ENCODE measurements at regions not wholly inside any gene's neighbourhood (a gene's known extent, or its start where the extent isn't known, plus 50 kb on each side); places are given as distances from the start of the nearest gene placed in this dataset.

GRCh38 chr12:87238466-87238865, 790.7 kb downstream of the C12orf50 start:
- Histone ChIP-seq H3K4me3 (no peak overlapping the region), H3K4me1 (no peaks in the 10 kb centered on the region), H3K27me3 (no peaks in the 10 kb centered on the region), H3K4me2 (no peak overlapping the region), H3K27ac (no peak overlapping the region), H4K20me1 (ENCODE audit: low read depth) (no peaks in the 10 kb centered on the region), H2AFZ (replicated peaks) (no peak overlapping the region), H3F3A (ENCODE audit: low read depth) (no peaks in the 10 kb centered on the region), H3K79me2 (ENCODE audit: low read depth) (no peaks in the 10 kb centered on the region), H3K36me3 (no peaks in the 10 kb centered on the region), H3K9ac (no peak overlapping the region), H3K9me3 (ENCODE audit: low read depth) (no peaks in the 10 kb centered on the region)
- H3K36me3 Mint-ChIP-seq, result no peaks in the 10 kb centered on the region
- H3K4me1 Mint-ChIP-seq, result no peaks in the 10 kb centered on the region
- H3K4me3 Mint-ChIP-seq, result no peak overlapping the region
- TF ChIP-seq EZH2 (IDR thresholded peaks at IDR 0.05) (no peak), EZH2phosphoT487 (IDR thresholded peaks at IDR 0.05) (no peak), CTCF (IDR thresholded peaks at IDR 0.05) (no peak)
- no peaks in the 10 kb centered on the region for H3K9me3 Mint-ChIP-seq
- DNase-seq (ENCODE audit: low spot score), result no peak
- no peak overlapping the region for H3K27ac Mint-ChIP-seq
- no peaks in the 10 kb centered on the region for H3K27me3 Mint-ChIP-seq (ENCODE audit: insufficient read depth, low read depth)

- no peaks in the 10 kb centered on the region for H3K27me3 Mint-ChIP-seq (ENCODE audit: insufficient read depth, low read depth)
- H3K79me2 ChIP-seq (ENCODE audit: low read depth), result no peaks in the 10 kb centered on the region
- H3K9me3 ChIP-seq (ENCODE audit: low read depth), result no peaks in the 10 kb centered on the region
Measured at GRCh38 chr12:87234898-87235297, 794.3 kb downstream of the C12orf50 start.

DNA sequence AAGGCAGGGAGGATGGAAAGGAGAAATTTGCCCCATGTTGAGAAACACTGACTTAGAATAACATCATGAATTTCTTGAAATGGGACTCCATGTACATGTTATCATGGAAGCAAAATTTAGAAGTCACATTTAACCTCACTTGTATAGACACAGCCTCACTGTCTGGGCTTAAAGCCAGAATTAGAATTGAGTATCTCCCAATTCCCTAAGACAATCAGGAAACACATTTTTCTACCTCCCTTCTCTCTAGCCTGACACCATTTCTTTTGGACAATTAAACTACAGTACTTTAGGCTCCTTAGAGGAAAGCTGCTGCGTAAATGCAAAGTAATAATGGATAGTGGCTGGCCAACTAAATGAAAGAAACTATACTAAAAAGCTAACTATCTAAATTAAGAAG, 795.5 kb downstream of the C12orf50 start:
- H3K4me3 ChIP-seq, result no peak overlapping the region
- Mint-ChIP-seq H3K4me3 (no peak overlapping the region), H3K27ac (no peak overlapping the region), H3K36me3 (no peaks in the 10 kb centered on the region), H3K27me3 (ENCODE audit: insufficient read depth, low read depth) (no peaks in the 10 kb centered on the region), H3K9me3 (no peaks in the 10 kb centered on the region), H3K4me1 (no peaks in the 10 kb centered on the region)
- H3K4me2 ChIP-seq, result no peak overlapping the region
- DNase-seq (ENCODE audit: low spot score), result no peak
- no peak overlapping the region for H3K9ac ChIP-seq
- no peaks in the 10 kb centered on the region for H3K27me3 ChIP-seq
- H3F3A ChIP-seq (ENCODE audit: low read depth), result no peaks in the 10 kb centered on the region
- no peaks in the 10 kb centered on the region for H4K20me1 ChIP-seq (ENCODE audit: low read depth)
- no peak overlapping the region for H2AFZ ChIP-seq (replicated peaks)
- TF ChIP-seq EZH2 (IDR thresholded peaks at IDR 0.05) (no peak), EZH2phosphoT487 (IDR thresholded peaks at IDR 0.05) (no peak), CTCF (IDR thresholded peaks at IDR 0.05) (no peak)
- no peaks in the 10 kb centered on the region for H3K9me3 ChIP-seq (ENCODE audit: low read depth)
- no peaks in the 10 kb centered on the region for H3K36me3 ChIP-seq
- no peak overlapping the region for H3K27ac ChIP-seq
- no peaks in the 10 kb centered on the region for H3K4me1 ChIP-seq
- H3K79me2 ChIP-seq (ENCODE audit: low read depth), result no peaks in the 10 kb centered on the region

More at GRCh38 chr12:87234898-87235297, 794.3 kb downstream of the C12orf50 start:
- Histone ChIP-seq H3K4me3 (no peak overlapping the region), H3K27ac (no peak overlapping the region), H3K4me2 (no peak overlapping the region), H3K9ac (no peak overlapping the region), H3F3A (ENCODE audit: low read depth) (no peaks in the 10 kb centered on the region), H3K27me3 (no peaks in the 10 kb centered on the region), H3K36me3 (no peaks in the 10 kb centered on the region), H3K4me1 (no peaks in the 10 kb centered on the region), H4K20me1 (ENCODE audit: low read depth) (no peaks in the 10 kb centered on the region), H2AFZ (replicated peaks) (no peak overlapping the region)
- Mint-ChIP-seq H3K9me3 (no peaks in the 10 kb centered on the region), H3K27ac (no peak overlapping the region), H3K4me3 (no peak overlapping the region), H3K36me3 (no peaks in the 10 kb centered on the region), H3K4me1 (no peaks in the 10 kb centered on the region)
- TF ChIP-seq EZH2 (IDR thresholded peaks at IDR 0.05) (no peak), EZH2phosphoT487 (IDR thresholded peaks at IDR 0.05) (no peak), CTCF (IDR thresholded peaks at IDR 0.05) (no peak)
- DNase-seq (ENCODE audit: low spot score), result no peak
